Endodermal cell (in vitro differentiated cells): ENCODE measurements at regions not wholly inside any gene's neighbourhood (a gene's known extent, or its start where the extent isn't known, plus 50 kb on each side); places are given as distances from the start of the nearest gene placed in this dataset.

Source experiments
- DNase-seq: peaks from one replicate; pipeline ENCODE4 v3.0.0-alpha.2; 2017
- H3K27ac ChIP-seq: 2 replicates; pipeline ENCODE4 v1.5.1; 2013; ENCODE audit warnings: mild to moderate bottlenecking, low read depth, low read length, moderate library complexity
- H3K27me3 ChIP-seq: 2 replicates; pipeline ENCODE4 v1.6.1; 2013; ENCODE audit warnings: mild to moderate bottlenecking, low read length, moderate library complexity; ENCODE audit not compliant: insufficient read depth, control insufficient read depth, poor library complexity, severe bottlenecking
- H3K36me3 ChIP-seq: 2 replicates; pipeline ENCODE4 v1.7.0; 2013; ENCODE audit warnings: mild to moderate bottlenecking, low read length, moderate library complexity; ENCODE audit not compliant: control insufficient read depth, insufficient read depth
- H3K4me1 ChIP-seq: one replicate; pipeline ENCODE4 v1.7.0; 2013; ENCODE audit warnings: low read length; ENCODE audit not compliant: control insufficient read depth, insufficient read depth
- H3K4me3 ChIP-seq: 2 replicates; pipeline ENCODE4 v1.5.1; 2013; ENCODE audit warnings: mild to moderate bottlenecking, low read length, moderate library complexity
- H3K9ac ChIP-seq: 2 replicates; pipeline ENCODE4 v1.6.1; 2013; ENCODE audit warnings: mild to moderate bottlenecking, low read length, moderate library complexity; ENCODE audit not compliant: poor library complexity, severe bottlenecking; ENCODE audit errors: extremely low read depth
- H3K9me3 ChIP-seq: 2 replicates; pipeline ENCODE4 v1.6.1; 2013; ENCODE audit warnings: mild to moderate bottlenecking, low read length, moderate library complexity; ENCODE audit not compliant: control insufficient read depth
- H3K27ac Mint-ChIP-seq: 2 replicates; pipeline ENCODE4 v1.8.0; 2020; ENCODE audit warnings: mixed read lengths
- H3K27me3 Mint-ChIP-seq: 2 replicates; pipeline ENCODE4 v1.8.0; 2021; ENCODE audit warnings: mild to moderate bottlenecking, mixed read lengths; ENCODE audit not compliant: insufficient read depth
- H3K36me3 Mint-ChIP-seq: 2 replicates; pipeline ENCODE4 v1.8.0; 2020; ENCODE audit warnings: low read depth, mixed read lengths
- H3K4me1 Mint-ChIP-seq: 2 replicates; pipeline ENCODE4 v1.8.0; 2020; ENCODE audit warnings: mixed read lengths
- H3K4me3 Mint-ChIP-seq: 2 replicates; pipeline ENCODE4 v1.8.0; 2020; ENCODE audit warnings: mild to moderate bottlenecking, moderate library complexity, mixed read lengths
- H3K9me3 Mint-ChIP-seq: 2 replicates; pipeline ENCODE4 v1.8.0; 2020; ENCODE audit warnings: mild to moderate bottlenecking, mixed read lengths
- CTCF ChIP-seq: fragments of 200-600 bp; sonication (generic); conservative IDR thresholded peaks from 2 replicates; pipeline ENCODE4 v1.5.0; 2021; ENCODE audit warnings: antibody characterized with exemption, mild to moderate bottlenecking
- WGBS, 2 experiments: methylation state at CpG; one replicate each; pipeline versions ENCODE4 v1.1.5 to v1.1.7; 2013; ENCODE audit warnings: missing lambda C conversion rate in 2 of 2, mixed read lengths in 1 of 2; ENCODE audit not compliant: insufficient coverage in 1 of 2, insufficient read length in 1 of 2; 5-methylcytosine and 5-hydroxymethylcytosine counted together

GRCh38 chr2:44833171-44834069, 108.1 kb upstream of the SIX3 start:
- Mint-ChIP-seq H3K27ac (no peak overlapping the region), H3K36me3 (no peaks in the 10 kb centered on the region), H3K4me3 (no peak overlapping the region), H3K27me3 (peaks cover 20% of the 10 kb centered on the region), H3K4me1 (peaks cover 12% of the 10 kb centered on the region), H3K9me3 (peaks cover 10% of the 10 kb centered on the region)
- no peak overlapping the region for H3K4me3 ChIP-seq
- H3K27me3 ChIP-seq = no peaks in the 10 kb centered on the region
- no peaks in the 10 kb centered on the region for H3K36me3 ChIP-seq
- H3K9me3 ChIP-seq = no peaks in the 10 kb centered on the region
- no peak for TF ChIP-seq CTCF
- DNase-seq = peak; percentile 22
- no peak overlapping the region for H3K9ac ChIP-seq
- no peak overlapping the region for H3K27ac ChIP-seq
- 77 to 88% methylated on average over 4 to 6 of the region's 6 CpGs for WGBS, 2 experiments
- no peaks in the 10 kb centered on the region for H3K4me1 ChIP-seq

- H3K27me3 Mint-ChIP-seq = peaks cover 20% of the 10 kb centered on the region
- Histone ChIP-seq H3K9me3 (no peaks in the 10 kb centered on the region), H3K9ac (no peak overlapping the region), H3K27me3 (no peaks in the 10 kb centered on the region), H3K36me3 (no peaks in the 10 kb centered on the region), H3K4me1 (no peaks in the 10 kb centered on the region), H3K27ac (no peak overlapping the region), H3K4me3 (no peak overlapping the region)
- WGBS, 2 experiments = 87% methylated on average over 1 of the region's 1 CpG; no CpG with 5 or more reads in 1 of the 2 experiments
- H3K4me3 Mint-ChIP-seq = no peak overlapping the region
- no peak for TF ChIP-seq CTCF
- H3K27ac Mint-ChIP-seq = no peak overlapping the region
- H3K4me1 Mint-ChIP-seq = peaks cover 3% of the 10 kb centered on the region
- peak; percentile 1 for DNase-seq
- peaks cover 10% of the 10 kb centered on the region for H3K9me3 Mint-ChIP-seq
- no peaks in the 10 kb centered on the region for H3K36me3 Mint-ChIP-seq
Observed at GRCh38 chr2:44834656-44835055, 106.8 kb upstream of the SIX3 start.

GRCh38 chr2:44836174-44836573, 105.3 kb upstream of the SIX3 start:
- DNase-seq = peak; percentile 22
- H3K4me3 Mint-ChIP-seq = no peak overlapping the region
- H3K27ac ChIP-seq = no peak overlapping the region
- peaks cover 20% of the 10 kb centered on the region for H3K27me3 Mint-ChIP-seq
- no peaks in the 10 kb centered on the region for H3K9me3 ChIP-seq
- H3K4me3 ChIP-seq = no peak overlapping the region
- peaks cover 6% of the 10 kb centered on the region for H3K4me1 Mint-ChIP-seq
- no peaks in the 10 kb centered on the region for H3K27me3 ChIP-seq
- H3K36me3 ChIP-seq = no peaks in the 10 kb centered on the region
- H3K9me3 Mint-ChIP-seq = peaks cover 10% of the 10 kb centered on the region
- no peak for TF ChIP-seq CTCF
- no peaks in the 10 kb centered on the region for H3K4me1 ChIP-seq
- H3K9ac ChIP-seq = no peak overlapping the region
- WGBS, 2 experiments = 84 to 85% methylated on average over 5 to 8 of the region's 8 CpGs
- H3K27ac Mint-ChIP-seq = no peak overlapping the region
- no peaks in the 10 kb centered on the region for H3K36me3 Mint-ChIP-seq
